ENCODE measurements at regions not wholly inside any gene's neighbourhood (a gene's known extent, or its start where the extent isn't known, plus 50 kb on each side); places are given as distances from the start of the nearest gene placed in this dataset.

DNA sequence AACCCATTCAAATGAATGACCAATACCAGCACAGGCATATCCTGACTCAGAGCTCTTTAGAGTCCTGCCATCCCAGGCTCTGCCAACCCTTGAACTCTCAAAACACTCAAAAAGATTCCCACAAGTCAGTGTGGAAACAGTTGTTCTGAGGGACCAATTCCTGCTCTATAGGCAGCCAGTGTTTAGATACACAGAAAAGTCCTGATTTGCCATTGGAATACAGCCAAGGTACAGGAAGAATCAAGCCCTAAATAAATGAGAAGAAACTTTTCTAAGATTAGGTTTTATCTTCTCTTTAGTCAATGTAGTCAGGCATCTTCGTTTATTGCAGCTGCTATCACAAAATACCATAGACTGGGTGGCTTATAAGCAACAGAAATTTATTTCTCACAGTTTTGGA is 626.8 kb upstream of the ARID1B start:
- no peak for DNase-seq (ENCODE audit: low read depth in 2 of 2)

DNA sequence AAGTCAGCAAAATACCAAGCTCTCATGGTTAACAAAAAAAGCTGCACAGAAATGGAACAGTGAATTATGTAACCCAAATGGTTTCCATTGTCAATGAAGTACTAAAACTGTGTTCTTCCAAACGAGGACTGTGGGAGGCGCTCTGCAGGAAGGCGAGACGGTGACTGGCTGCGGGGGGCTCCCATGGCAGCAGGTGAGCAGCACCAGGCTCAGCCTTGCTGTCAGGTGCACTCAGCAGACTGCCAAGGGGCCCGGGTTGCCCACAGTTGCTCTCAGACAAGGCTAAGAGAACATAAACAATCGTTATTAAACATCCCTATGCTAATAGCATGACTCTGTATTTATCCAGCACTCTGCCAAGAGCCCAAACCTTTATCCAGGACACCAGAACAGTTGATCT is 630.3 kb upstream of the ARID1B start:
- DNase-seq (ENCODE audit: low read depth in 2 of 2): no peak

DNA sequence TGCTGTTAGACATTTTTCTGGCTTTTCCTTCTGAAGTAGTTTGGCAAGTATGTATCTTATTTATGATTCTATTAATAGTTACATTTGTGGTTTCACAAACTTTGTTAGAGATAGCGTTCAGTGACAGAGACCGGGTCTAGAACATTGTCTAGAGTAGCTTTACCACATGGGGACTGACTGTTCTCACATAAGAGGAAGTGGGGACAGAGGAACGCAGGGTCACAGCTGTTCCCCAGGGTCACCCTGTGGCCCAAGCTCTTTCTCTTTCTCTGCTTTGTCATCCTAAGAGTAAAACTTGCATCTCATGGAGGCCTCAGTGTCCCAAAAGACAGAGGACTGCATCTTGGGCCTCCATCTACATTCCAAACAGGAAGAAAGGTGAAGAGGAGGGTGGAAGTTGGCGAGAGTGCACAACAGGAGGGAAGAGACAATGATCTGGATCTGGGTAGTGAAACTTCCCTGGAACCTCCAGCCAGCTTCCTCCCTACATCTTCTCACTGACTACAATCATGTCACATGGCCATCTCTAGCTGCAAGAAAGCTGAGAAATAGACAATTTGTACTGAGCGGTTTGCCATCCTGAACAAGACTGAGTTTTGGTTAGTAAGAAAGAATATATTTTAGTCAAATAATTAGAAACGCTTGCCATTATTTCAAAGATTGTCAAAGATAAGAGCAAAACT is 645.8 kb upstream of the ARID1B start:
- no peak for DNase-seq (ENCODE audit: low read depth in 2 of 2)

DNA sequence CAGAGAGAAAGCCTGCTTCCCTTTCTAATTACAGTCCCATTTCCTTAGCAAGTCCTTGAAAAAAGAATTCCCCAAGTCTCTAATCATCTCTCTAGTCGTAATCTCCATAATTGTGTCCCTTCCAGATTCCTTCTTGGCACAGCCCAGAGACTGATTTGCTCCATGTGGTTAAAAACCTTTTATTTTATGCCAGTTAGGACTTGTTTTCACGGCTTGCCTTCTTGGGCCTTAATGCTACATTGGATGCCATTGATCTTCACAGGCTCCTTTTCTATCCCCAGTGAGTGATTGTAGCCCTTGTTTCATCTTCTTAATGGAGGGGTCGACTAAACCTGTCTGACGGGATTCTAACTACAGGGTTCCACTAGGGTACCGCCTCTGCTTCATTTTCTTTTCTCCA is 650.6 kb upstream of the ARID1B start:
- no peak for DNase-seq (ENCODE audit: low read depth in 2 of 2)

DNA sequence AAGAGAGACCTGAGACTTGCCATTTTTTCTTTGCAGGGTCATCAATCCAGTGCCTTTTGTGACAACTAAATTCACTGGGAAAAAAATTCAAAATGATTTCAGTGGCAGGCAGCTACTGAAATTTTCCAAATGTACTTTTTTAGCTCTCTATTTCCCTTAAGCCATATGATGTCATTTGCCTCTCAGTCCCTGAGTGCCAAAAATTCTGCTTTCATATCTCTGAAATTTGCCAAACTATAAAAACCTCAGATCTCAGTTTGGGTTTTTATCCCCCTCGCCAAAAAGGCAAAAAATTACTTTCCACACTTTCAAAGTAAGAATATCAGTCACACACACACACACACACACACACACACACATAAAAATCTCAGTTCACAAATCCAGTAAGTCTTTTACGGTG is 651.3 kb upstream of the ARID1B start:
- DNase-seq (ENCODE audit: low read depth in 2 of 2): no peak

DNA sequence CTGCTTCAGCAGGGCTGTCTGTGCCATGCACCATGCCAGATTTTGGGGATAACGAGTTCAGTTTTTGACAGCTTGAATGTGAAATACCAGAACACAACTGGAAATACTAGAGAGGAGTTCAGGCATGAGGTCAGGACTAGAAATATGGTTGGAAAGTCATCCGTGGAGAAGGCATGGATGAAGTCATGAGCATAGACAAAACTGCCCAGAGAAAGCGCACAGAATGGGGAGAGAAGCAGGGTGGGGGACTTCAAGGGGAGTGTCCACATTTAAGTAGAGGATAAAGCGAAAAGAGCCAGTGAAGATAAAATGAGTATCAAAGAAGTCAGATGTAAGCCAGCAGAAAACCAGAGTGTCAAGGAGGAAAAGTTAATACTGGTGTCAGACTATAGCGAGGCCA is 653.4 kb upstream of the ARID1B start:
- DNase-seq (ENCODE audit: low read depth in 2 of 2): no peak

DNA sequence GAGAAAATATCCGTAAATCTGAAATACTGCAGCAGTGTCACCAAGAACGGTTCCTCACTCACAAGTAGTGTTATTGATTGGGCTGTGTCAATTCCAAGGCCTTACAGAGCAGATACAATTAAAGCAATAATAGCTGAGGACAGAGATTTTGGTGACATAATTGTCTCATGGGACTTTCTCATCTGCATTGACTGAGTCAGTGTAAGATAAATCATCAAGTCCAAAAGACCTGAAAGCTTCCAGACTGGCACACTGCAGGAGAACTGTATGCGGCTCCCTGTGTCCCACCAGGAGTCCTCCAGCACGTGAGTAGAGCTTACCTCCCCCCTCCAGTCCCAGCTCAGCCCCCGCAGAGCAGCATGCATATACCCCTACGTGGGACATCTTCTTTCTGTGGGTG is 655.2 kb upstream of the ARID1B start:
- no peak for DNase-seq (ENCODE audit: low read depth in 2 of 2)

GRCh38 chr6:156114541-156114940 is 658.9 kb upstream of the NOX3 start:
- no peak for DNase-seq (ENCODE audit: low read depth in 2 of 2)

DNA sequence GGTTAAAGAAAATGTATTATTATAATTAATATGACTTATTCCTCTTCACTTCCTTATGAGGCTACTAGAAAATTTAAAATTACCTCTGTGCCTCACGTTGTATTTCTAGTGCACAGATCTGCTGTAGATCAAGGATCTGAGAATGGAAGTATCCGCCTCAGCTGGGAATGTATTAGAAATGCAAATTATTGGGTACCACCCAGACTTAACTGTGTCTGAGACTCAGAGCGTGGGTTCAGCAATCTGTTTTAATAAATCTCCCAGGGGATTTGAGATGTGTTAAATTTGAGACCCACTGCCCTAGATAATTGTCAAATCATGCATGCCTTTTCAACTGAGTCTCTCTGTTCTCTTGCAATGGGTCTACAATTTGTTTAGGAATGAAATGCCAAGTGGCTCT is 658.0 kb upstream of the NOX3 start:
- DNase-seq (ENCODE audit: low read depth in 2 of 2): no peak

DNA sequence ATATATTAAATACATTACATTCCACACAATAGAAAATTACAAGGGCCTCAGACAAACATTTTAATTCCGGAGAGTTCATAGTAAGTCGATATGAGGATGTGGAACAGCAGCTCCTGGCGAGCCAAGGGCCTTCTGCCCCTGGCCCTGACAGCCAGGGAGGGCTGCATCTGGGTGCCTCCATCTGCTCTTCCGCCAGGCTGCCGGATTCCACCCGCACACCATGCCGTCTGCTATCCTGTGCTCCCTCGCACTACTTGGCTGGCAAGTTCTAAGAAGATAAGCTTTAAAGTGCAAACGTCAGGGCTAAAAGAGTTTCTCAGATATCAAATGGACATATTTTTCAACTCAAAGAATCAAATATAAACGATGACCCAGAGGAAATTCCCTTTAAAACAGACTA is 656.3 kb upstream of the NOX3 start:
- DNase-seq (ENCODE audit: low read depth in 2 of 2): no peak

DNA sequence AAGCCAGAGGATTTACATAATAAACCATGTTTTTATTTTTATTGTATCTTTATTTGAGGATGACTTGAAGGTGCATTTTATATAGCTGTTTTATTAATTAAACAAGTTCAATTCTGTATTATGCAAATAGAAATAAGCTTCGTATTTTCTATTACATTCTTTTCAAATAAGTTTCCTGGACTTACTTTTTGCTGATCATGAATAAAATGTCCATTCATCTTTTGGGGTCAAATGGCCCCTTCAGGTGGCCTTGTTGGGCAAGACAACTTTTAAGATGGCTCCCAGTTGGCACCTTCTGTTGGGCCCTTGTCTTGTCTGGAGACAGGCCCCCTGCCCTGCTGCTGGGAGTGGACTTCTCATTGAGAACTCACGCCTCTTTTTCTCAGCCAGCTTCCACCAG is 654.6 kb upstream of the NOX3 start:
- no peak for DNase-seq (ENCODE audit: low read depth in 2 of 2)

DNA sequence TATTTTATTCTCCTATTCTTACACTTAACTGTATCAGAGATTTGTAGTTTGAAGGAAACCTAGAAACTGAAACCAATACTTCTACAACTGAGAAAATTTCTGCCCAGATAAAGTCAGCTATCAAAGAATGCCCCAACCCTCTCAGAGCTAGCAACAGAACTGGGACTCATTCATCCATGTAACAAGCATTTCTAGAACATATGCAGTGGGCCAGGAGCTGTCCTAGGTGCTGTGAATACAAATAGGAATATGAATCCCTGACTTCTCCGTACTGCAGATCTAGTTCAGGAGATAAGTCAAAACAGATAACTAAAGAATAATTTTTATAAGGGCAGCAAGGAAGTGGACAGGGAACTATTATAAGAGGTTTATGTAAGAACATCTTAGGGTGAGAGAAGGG is 654.1 kb upstream of the NOX3 start:
- no peak for DNase-seq (ENCODE audit: low read depth in 2 of 2)

DNA sequence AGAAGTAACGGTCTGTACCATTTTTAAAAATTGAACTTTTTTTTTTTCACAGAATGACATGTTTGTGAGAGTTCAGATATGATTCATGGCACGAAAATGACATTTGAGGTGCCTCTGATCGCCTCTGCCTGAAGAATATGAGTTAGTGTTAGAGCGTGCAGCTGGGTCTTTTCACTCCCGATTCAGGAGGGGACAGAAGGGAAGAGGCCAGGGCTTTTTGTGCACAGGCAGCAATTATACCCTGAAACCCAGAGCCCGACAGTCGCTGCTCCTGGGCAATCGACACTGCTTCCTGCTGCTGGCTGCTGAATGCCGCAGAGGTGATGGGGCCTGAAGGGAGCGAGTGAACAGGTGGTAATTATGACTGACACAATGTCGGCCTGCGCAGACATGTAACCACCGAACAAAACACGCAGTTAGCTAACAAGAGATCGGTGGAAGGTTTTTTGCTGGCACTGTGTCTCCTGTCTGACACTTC is 652.0 kb upstream of the NOX3 start:
- no peak for DNase-seq (ENCODE audit: low read depth in 2 of 2)

GRCh38 chr6:156102129-156102528 is 646.5 kb upstream of the NOX3 start:
- DNase-seq (ENCODE audit: low read depth in 2 of 2): no peak

DNA sequence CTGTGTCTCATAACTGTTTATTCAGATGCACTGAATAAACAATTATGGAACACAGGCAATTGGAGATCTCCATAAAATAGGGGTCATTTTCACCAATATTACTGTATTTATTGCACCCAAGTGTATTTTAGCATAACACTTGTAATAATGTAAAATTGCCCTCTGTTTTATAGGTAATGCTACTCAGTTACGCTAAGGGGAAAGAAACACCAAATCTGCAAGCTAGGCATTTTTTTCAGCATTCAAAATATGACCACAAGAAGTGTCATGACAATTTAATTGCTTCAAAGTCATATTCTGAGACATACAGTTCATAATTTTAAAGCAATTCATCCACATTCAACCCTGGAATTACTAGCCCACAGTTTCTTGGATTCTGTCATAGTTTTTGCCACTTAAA is 643.2 kb upstream of the NOX3 start:
- DNase-seq (ENCODE audit: low read depth in 2 of 2): no peak

GRCh38 chr6:156087487-156087886 is 631.8 kb upstream of the NOX3 start:
- no peak for DNase-seq (ENCODE audit: low read depth in 2 of 2)

GRCh38 chr6:156082012-156082411 is 626.4 kb upstream of the NOX3 start:
- no peak for DNase-seq (ENCODE audit: low read depth in 2 of 2)

- DNase-seq (ENCODE audit: low read depth in 2 of 2): no peak
These were observed 624.7 kb upstream of the NOX3 start for GRCh38 chr6:156080371-156080770.

DNA sequence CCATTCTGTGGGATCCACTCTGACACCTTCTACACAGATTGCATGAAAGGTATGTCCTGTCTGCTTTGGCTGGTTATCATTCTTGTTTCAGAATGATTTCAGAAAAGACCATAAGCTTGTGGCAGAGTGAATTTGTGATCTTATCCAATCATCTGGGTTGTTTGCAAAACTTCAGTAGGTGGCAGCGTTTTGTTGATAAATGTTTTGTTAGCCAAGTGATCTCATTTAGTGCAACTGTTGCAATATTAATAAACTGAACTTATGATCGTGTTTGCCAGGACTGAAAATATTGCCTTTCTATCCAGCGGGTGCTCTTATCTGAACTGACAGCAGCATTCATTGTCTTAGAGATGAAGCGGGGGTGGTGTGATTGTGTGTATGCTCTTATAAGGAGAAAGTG is 613.2 kb upstream of the NOX3 start:
- DNase-seq (ENCODE audit: low read depth in 2 of 2): no peak

DNA sequence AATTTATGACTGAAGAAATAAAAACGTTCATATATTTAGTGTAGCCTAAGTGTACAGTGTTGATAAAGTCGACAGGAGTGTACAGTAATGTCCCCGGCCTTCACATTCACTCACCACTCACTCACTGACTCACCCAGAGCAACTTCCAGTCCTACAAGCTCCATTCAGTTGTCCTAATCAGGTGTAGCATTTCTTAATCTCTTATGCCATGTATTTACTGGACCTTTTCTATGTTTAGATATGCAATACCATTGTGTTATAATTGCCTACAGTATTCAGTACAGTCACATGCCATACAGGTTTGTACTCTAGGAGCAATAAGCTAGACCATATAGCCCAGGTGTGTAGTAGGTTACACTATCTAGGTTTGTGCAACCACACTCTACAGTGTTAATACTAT is 610.2 kb upstream of the NOX3 start:
- no peak for DNase-seq (ENCODE audit: low read depth in 2 of 2)

GRCh38 chr6:156062091-156062563 is 606.5 kb upstream of the NOX3 start:
- no peak for DNase-seq (ENCODE audit: low read depth in 2 of 2)

- no peak for DNase-seq (ENCODE audit: low read depth in 2 of 2)
These were observed 605.8 kb upstream of the NOX3 start for GRCh38 chr6:156061465-156061864.

DNA sequence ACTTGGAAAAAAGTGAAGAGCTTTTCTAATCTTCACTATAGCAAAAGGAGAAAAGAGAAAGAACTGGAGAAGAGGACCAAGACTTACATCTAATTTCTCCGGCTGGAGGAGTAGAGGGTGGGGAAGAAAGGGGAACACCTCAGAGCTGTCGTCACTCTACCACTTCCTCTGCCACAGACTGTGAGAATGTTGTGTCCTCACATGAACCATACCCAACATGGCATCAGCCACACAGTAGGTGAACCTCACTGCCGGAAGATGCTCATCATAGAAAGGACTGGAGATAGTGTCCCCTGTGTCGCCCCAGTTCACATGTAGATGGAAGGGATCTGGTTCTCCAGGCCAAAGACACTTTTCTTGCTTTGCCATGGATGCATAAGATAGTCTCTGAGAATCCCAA is 604.4 kb upstream of the NOX3 start:
- no peak for DNase-seq (ENCODE audit: low read depth in 2 of 2)

DNA sequence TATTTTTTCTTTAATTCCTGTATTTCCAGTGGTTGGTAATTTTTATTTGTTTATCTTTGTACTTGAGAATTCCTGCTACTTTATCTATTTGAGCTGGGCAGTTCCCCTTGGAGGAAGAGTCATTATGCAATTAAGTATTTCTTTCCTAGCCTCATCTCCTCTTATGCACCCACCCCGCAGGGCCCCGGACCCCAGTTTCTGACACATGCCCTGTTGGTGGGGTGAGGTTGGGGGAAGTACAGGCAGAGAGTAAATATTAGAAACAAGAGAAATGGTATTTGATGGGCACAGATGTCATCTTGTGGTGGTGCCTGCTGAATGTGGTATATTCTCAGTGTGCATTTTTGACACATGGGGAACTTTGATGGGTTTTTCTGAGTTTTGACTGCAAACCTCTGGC is 602.7 kb upstream of the NOX3 start:
- DNase-seq (ENCODE audit: low read depth in 2 of 2): no peak
